H1 (cell line): ENCODE measurements at regions not wholly inside any gene's neighbourhood (a gene's known extent, or its start where the extent isn't known, plus 50 kb on each side); places are given as distances from the start of the nearest gene placed in this dataset.

ENCODE experiments used
- CTCF ChIA-PET: fragments of 300-600 bp; sonication (Branson Sonifier 250); formaldehyde crosslinking; loops from one replicate; lab custom pipeline; 2021; ENCODE audit not compliant: partially characterized antibody; lab: Charles Lee
- POLR2A ChIA-PET: fragments of 300-600 bp; sonication (Branson Sonifier 250); formaldehyde crosslinking; loops from one replicate; lab custom pipeline; 2021; ENCODE audit warnings: inconsistent platforms; ENCODE audit not compliant: partially characterized antibody; lab: Charles Lee
- DNase-seq, 2 experiments: peaks; one replicate each; pipeline versions ENCODE4 v3.0.0 to v3.0.0-alpha.2; 2010 to 2022; ENCODE audit warnings: low spot score in 2 of 2, low read depth in 1 of 2, mixed read lengths in 1 of 2
- FAIRE-seq: peaks from 2 replicates; lab custom pipeline; 2011; peaks lifted over from hg19 to GRCh38; lab: Jason Lieb, UNC
- H2AFZ ChIP-seq: 2 replicates; pipeline ENCODE4 v1.8.1; 2012; ENCODE audit warnings: low read length, inconsistent platforms
- H2AK5ac ChIP-seq: 2 replicates; pipeline ENCODE4 v1.6.1; 2013; ENCODE audit warnings: low read depth, low read length
- H2BK120ac ChIP-seq: replicated peaks from 2 replicates; pipeline ENCODE3; 2013; ENCODE audit warnings: low read depth, low read length, inconsistent platforms
- H2BK12ac ChIP-seq: 2 replicates; pipeline ENCODE4 v1.6.1; 2013; ENCODE audit warnings: low read depth, low read length
- H2BK15ac ChIP-seq: 2 replicates; pipeline ENCODE4 v1.6.1; 2013; ENCODE audit warnings: low read length
- H2BK20ac ChIP-seq: 2 replicates; pipeline ENCODE4 v1.6.1; 2013; ENCODE audit warnings: low read length
- H2BK5ac ChIP-seq: 2 replicates; pipeline ENCODE4 v1.6.1; 2013; ENCODE audit warnings: low read depth, low read length
- H3K14ac ChIP-seq: 2 replicates; pipeline ENCODE4 v1.6.1; 2013; ENCODE audit warnings: inconsistent platforms; ENCODE audit not compliant: insufficient read length
- H3K18ac ChIP-seq: 2 replicates; pipeline ENCODE4 v1.6.1; 2013; ENCODE audit warnings: low read length; ENCODE audit errors: extremely low read depth
- H3K23ac ChIP-seq: 2 replicates; pipeline ENCODE4 v1.6.1; 2013; ENCODE audit warnings: inconsistent platforms; ENCODE audit not compliant: insufficient read length
- H3K23me2 ChIP-seq: 2 replicates; pipeline ENCODE4 v1.6.1; 2013; ENCODE audit warnings: low read depth, low read length
- H3K27ac ChIP-seq: 2 replicates; pipeline ENCODE4 v1.6.1; 2011; ENCODE audit warnings: low read depth, low read length, inconsistent platforms
- H3K27me3 ChIP-seq, 4 experiments: replicated peaks in 1 of 4; 1 replicate in 1 of 4; 2 replicates in 3 of 4; pipeline versions ENCODE4 v1.6.1 to v1.8.1; 2011 to 2013; ENCODE audit warnings: low read length in 3 of 4, mild to moderate bottlenecking in 3 of 4, inconsistent platforms in 2 of 4, mixed read lengths in 2 of 4, moderate library complexity in 1 of 4; ENCODE audit not compliant: control insufficient read depth in 3 of 4, insufficient read depth in 3 of 4; ENCODE audit errors: extremely low read depth in 1 of 4
- H3K36me3 ChIP-seq, 4 experiments: 2 replicates each; pipeline versions ENCODE4 v1.6.1 to v1.8.1; 2011 to 2013; ENCODE audit warnings: mild to moderate bottlenecking in 4 of 4, low read length in 3 of 4, moderate library complexity in 2 of 4, control low read depth in 1 of 4, inconsistent platforms in 1 of 4; ENCODE audit not compliant: insufficient read depth in 4 of 4, control insufficient read depth in 2 of 4
- H3K4ac ChIP-seq: replicated peaks from 2 replicates; pipeline ENCODE3; 2013; ENCODE audit warnings: low read length, low read depth, mixed read lengths, inconsistent platforms; ENCODE audit not compliant: insufficient read length
- H3K4me1 ChIP-seq, 4 experiments: replicated peaks in 1 of 4; 1 replicate in 1 of 4; 2 replicates in 3 of 4; pipeline versions ENCODE4 v1.6.1 to v1.8.1; 2011 to 2013; ENCODE audit warnings: low read length in 3 of 4, inconsistent platforms in 2 of 4, mixed read lengths in 1 of 4; ENCODE audit not compliant: insufficient read depth in 4 of 4, control insufficient read depth in 3 of 4
- H3K4me2 ChIP-seq, 2 experiments: 2 replicates each; pipeline versions ENCODE4 v1.6.1 to v1.8.1; 2011 to 2013; ENCODE audit warnings: low read depth in 2 of 2, low read length in 2 of 2, control low read depth in 1 of 2, inconsistent platforms in 1 of 2, mild to moderate bottlenecking in 1 of 2; ENCODE audit not compliant: insufficient read depth in 1 of 2
- H3K4me3 ChIP-seq, 4 experiments: fragments of 200-600, 300-600 bp in 1 of 4; sonication (generic), shearing (Covaris generic), sonication (Bioruptor Twin) in 1 of 4; 2 replicates each; pipeline versions ENCODE4 v1.5.1 to v1.8.1; 2011 to 2016; ENCODE audit warnings: low read length in 4 of 4, low read depth in 3 of 4, control low read depth in 2 of 4, inconsistent platforms in 2 of 4, mild to moderate bottlenecking in 2 of 4, mixed read lengths in 1 of 4, moderate library complexity in 1 of 4; ENCODE audit not compliant: insufficient read depth in 2 of 4; ENCODE audit errors: extremely low read depth in 1 of 4
- H3K56ac ChIP-seq: replicated peaks from 2 replicates; pipeline ENCODE3; 2013; ENCODE audit warnings: low read depth, mild to moderate bottlenecking, mixed read lengths, low read length, inconsistent platforms; ENCODE audit not compliant: insufficient read length
- H3K79me1 ChIP-seq: 2 replicates; pipeline ENCODE4 v1.6.1; 2013; ENCODE audit warnings: low read depth, low read length, control low read depth
- H3K79me2 ChIP-seq, 2 experiments: 2 replicates each; pipeline versions ENCODE4 v1.6.1 to v1.8.1; 2012 to 2013; ENCODE audit warnings: low read length in 2 of 2, mild to moderate bottlenecking in 2 of 2, inconsistent platforms in 1 of 2; ENCODE audit not compliant: insufficient read depth in 2 of 2, control insufficient read depth in 1 of 2
- H3K9ac ChIP-seq, 4 experiments: replicated peaks in 1 of 4; 1 replicate in 1 of 4; 2 replicates in 3 of 4; pipeline versions ENCODE4 v1.6.1 to v1.8.1; 2011 to 2013; ENCODE audit warnings: low read depth in 3 of 4, low read length in 3 of 4, control low read depth in 2 of 4, mild to moderate bottlenecking in 2 of 4, moderate library complexity in 2 of 4, inconsistent platforms in 1 of 4; ENCODE audit errors: extremely low read depth in 1 of 4
- H3K9me3 ChIP-seq, 2 experiments: 2 replicates each; pipeline versions ENCODE4 v1.6.1 to v1.8.1; 2012 to 2013; ENCODE audit warnings: mild to moderate bottlenecking in 2 of 2, moderate library complexity in 2 of 2, control low read depth in 1 of 2, inconsistent platforms in 1 of 2, low read depth in 1 of 2, low read length in 1 of 2, mixed read lengths in 1 of 2; ENCODE audit not compliant: insufficient read depth in 2 of 2
- H4K20me1 ChIP-seq, 2 experiments: replicated peaks in 1 of 2; 2 replicates each; pipeline versions ENCODE3 to v1.8.1; 2011 to 2013; ENCODE audit warnings: inconsistent platforms in 2 of 2, low read length in 2 of 2, mild to moderate bottlenecking in 1 of 2; ENCODE audit not compliant: insufficient read depth in 2 of 2, control insufficient read depth in 1 of 2
- H4K5ac ChIP-seq: 2 replicates; pipeline ENCODE4 v1.6.1; 2013; ENCODE audit warnings: low read length, low read depth, mixed read lengths, inconsistent platforms; ENCODE audit not compliant: insufficient read length
- H4K8ac ChIP-seq: 2 replicates; pipeline ENCODE4 v1.8.0; 2013; ENCODE audit warnings: mild to moderate bottlenecking, moderate library complexity, low read length, inconsistent platforms; ENCODE audit not compliant: insufficient read depth; ENCODE audit errors: extremely low read depth
- H4K91ac ChIP-seq: replicated peaks from 2 replicates; pipeline ENCODE3; 2013; ENCODE audit warnings: low read length, mixed read lengths, inconsistent platforms; ENCODE audit not compliant: insufficient read length
- BACH1 ChIP-seq: IDR thresholded peaks from 2 replicates; pipeline ENCODE4 v1.6.1; 2012; ENCODE audit warnings: low read length, improper control_type of control experiment
- BRCA1 ChIP-seq: IDR thresholded peaks from 2 replicates; pipeline ENCODE4 v1.6.1; 2012; ENCODE audit warnings: low read depth, low read length, improper control_type of control experiment
- CHD1 ChIP-seq: IDR thresholded peaks from 2 replicates; pipeline ENCODE4 v1.6.1; 2012; ENCODE audit warnings: low read depth, low read length, improper control_type of control experiment
- EP300 ChIP-seq, 2 experiments: IDR thresholded peaks; 1 replicate in 1 of 2; 2 replicates in 1 of 2; pipeline ENCODE4 v1.6.1; 2011 to 2012; ENCODE audit warnings: low read depth in 2 of 2, low read length in 2 of 2, mild to moderate bottlenecking in 2 of 2, borderline replicate concordance in 1 of 2, inconsistent platforms in 1 of 2, moderate library complexity in 1 of 2
- GABPA ChIP-seq: IDR thresholded peaks from 2 replicates; pipeline ENCODE4 v1.6.1; 2011; ENCODE audit warnings: mild to moderate bottlenecking, low read length, moderate library complexity, borderline replicate concordance; ENCODE audit not compliant: insufficient read depth
- MAFK ChIP-seq: IDR thresholded peaks from 2 replicates; pipeline ENCODE4 v1.6.1; 2012; ENCODE audit warnings: low read depth, mild to moderate bottlenecking, improper control_type of control experiment, low read length
- POLR2AphosphoS5 ChIP-seq: IDR thresholded peaks from 2 replicates; pipeline ENCODE4 v1.6.1; 2011; ENCODE audit warnings: low read depth, low read length
- POU5F1 ChIP-seq: IDR thresholded peaks from 2 replicates; pipeline ENCODE4 v1.6.1; 2011; ENCODE audit warnings: low read depth, mild to moderate bottlenecking, low read length, moderate library complexity
- RFX5 ChIP-seq: IDR thresholded peaks from 2 replicates; pipeline ENCODE4 v1.6.1; 2011; ENCODE audit warnings: low read depth, low read length, improper control_type of control experiment, borderline replicate concordance
- SIX5 ChIP-seq: IDR thresholded peaks from 2 replicates; pipeline ENCODE4 v1.6.1; 2011; ENCODE audit warnings: mild to moderate bottlenecking, low read depth, low read length
- SP2 ChIP-seq: IDR thresholded peaks from 2 replicates; pipeline ENCODE4 v1.6.1; 2012; ENCODE audit warnings: mild to moderate bottlenecking, low read length, inconsistent platforms
- SRF ChIP-seq: IDR thresholded peaks from 2 replicates; pipeline ENCODE4 v1.6.1; 2011; ENCODE audit warnings: mild to moderate bottlenecking, low read depth, low read length, moderate library complexity
- WGBS, 2 experiments: shearing (Covaris generic) in 1 of 2; methylation state at CpG; one replicate each; pipeline versions ENCODE4 v1.1.6 to v1.1.7; 2013 to 2015; ENCODE audit warnings: low lambda C conversion rate in 2 of 2, mixed read lengths in 2 of 2, inconsistent platforms in 1 of 2, low coverage in 1 of 2, missing lambda C conversion rate in 1 of 2; ENCODE audit not compliant: insufficient replicate concordance in 2 of 2, insufficient coverage in 1 of 2, insufficient read length in 1 of 2; ENCODE audit errors: extremely low coverage in 1 of 2, missing lambda C conversion rate in 1 of 2; 5-methylcytosine and 5-hydroxymethylcytosine counted together
- TF ChIP-seq, protein P1 (sequence below): IDR thresholded peaks from 2 replicates; pipeline ENCODE4 v1.6.1; 2011; ENCODE audit warnings: low read depth, mild to moderate bottlenecking, low read length; ENCODE audit not compliant: insufficient read depth
- TF ChIP-seq, protein P2 (sequence below): IDR thresholded peaks from 2 replicates; pipeline ENCODE4 v1.6.1; 2012; ENCODE audit warnings: low read length, inconsistent platforms

DNA sequence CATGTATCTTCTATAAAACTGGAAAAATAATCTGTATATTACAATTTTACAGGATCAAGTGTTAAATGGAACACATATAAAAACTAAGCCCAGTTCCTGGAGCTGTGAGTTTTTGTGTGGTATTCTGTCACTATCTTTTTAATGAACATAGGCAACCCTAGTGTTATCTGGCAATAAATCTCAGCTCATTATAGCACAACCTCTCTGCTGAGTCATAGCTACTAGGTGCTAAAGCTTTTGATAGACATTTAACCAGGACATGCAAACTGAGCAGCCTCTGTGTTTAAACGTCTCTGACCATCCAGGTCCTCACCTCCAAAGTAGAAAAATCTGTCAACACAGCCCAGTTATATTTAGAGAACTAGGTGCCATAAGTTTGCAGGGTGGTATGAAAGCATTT, 91.0 kb upstream of the CARD18 start:
- Histone ChIP-seq H2BK20ac (no peak overlapping the region), H2AFZ (no peak overlapping the region), H3K4me3 (no peak overlapping the region), H3K23ac (no peak overlapping the region), H3K18ac (no peak overlapping the region), H3K23me2 (no peaks in the 10 kb centered on the region), H2BK15ac (no peak overlapping the region), H3K56ac (no peak overlapping the region), H4K8ac (no peak overlapping the region), H3K9ac (no peak overlapping the region), H3K4ac (no peak overlapping the region), H3K4me2 (no peak overlapping the region), H4K20me1 (no peaks in the 10 kb centered on the region), H4K5ac (no peak overlapping the region), H3K4me1 (no peaks in the 10 kb centered on the region), H3K27me3 (no peaks in the 10 kb centered on the region), H3K9me3 (no peaks in the 10 kb centered on the region), H2AK5ac (no peak overlapping the region), H3K14ac (no peak overlapping the region), H3K79me2 (no peaks in the 10 kb centered on the region), H3K36me3 (no peaks in the 10 kb centered on the region), H4K91ac (no peak overlapping the region), H2BK12ac (no peak overlapping the region), H2BK5ac (no peak overlapping the region), H3K27ac (no peak overlapping the region), H3K79me1 (no peaks in the 10 kb centered on the region), H2BK120ac (no peak overlapping the region)
- CTCF ChIA-PET: interaction anchor here (1.0 kb wide), 1 partner anchor 632 kb away, joined by 3 read pairs; no protein-coding TSS in a partner anchor
- DNase-seq (no peak), FAIRE-seq (no peak)
- POLR2A ChIA-PET: no interaction called here
- WGBS, 2 experiments: 94% methylated on average over 1 of the region's 1 CpG; no CpG with 5 or more reads in 1 of the 2 experiments
- no peak for TF ChIP-seq POU5F1
- no peak for TF ChIP-seq SRF
- TF ChIP-seq POLR2AphosphoS5: no peak
- no peak for TF ChIP-seq CHD1
- no peak for TF ChIP-seq SP2
- no peak for TF ChIP-seq BRCA1
- no peak for TF ChIP-seq GABPA
- TF ChIP-seq, protein P1, sequence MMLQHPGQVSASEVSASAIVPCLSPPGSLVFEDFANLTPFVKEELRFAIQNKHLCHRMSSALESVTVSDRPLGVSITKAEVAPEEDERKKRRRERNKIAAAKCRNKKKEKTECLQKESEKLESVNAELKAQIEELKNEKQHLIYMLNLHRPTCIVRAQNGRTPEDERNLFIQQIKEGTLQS: no peak
- no peak for TF ChIP-seq EP300 (IDR thresholded peaks at IDR 0.05; ENCODE audit: borderline replicate concordance in 1 of 2, low read depth in 2 of 2, low read length in 2 of 2)
- no peak for TF ChIP-seq RFX5
- TF ChIP-seq BACH1: no peak
- TF ChIP-seq, protein P2, sequence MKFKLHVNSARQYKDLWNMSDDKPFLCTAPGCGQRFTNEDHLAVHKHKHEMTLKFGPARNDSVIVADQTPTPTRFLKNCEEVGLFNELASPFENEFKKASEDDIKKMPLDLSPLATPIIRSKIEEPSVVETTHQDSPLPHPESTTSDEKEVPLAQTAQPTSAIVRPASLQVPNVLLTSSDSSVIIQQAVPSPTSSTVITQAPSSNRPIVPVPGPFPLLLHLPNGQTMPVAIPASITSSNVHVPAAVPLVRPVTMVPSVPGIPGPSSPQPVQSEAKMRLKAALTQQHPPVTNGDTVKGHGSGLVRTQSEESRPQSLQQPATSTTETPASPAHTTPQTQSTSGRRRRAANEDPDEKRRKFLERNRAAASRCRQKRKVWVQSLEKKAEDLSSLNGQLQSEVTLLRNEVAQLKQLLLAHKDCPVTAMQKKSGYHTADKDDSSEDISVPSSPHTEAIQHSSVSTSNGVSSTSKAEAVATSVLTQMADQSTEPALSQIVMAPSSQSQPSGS: no peak
- no peak for TF ChIP-seq MAFK
- TF ChIP-seq SIX5: no peak
